Activated B cell treated with CpG ODN at 0.5 μM for 24 hours (primary cell): ENCODE measurements at regions not wholly inside any gene's neighbourhood (a gene's known extent, or its start where the extent isn't known, plus 50 kb on each side); places are given as distances from the start of the nearest gene placed in this dataset.
A peak's percentile ranks its signal among the peaks of the same experiment; 100 is the strongest.

Source experiments
- ATAC-seq: fragments of 200-7000 bp; cut with Tn5 transposase; one replicate; pipeline ENCODE4 v1.10.0; 2021; ENCODE audit warnings: low read depth, mild to moderate bottlenecking, moderate library complexity
- CTCF ChIA-PET: fragments of 350-600 bp; sonication (Branson Sonifier 250); formaldehyde crosslinking; loops from one replicate; lab custom pipeline; 2021; ENCODE audit warnings: antibody characterized with exemption; lab: Charles Lee
- POLR2A ChIA-PET: fragments of 350-600 bp; sonication (Branson Sonifier 250); formaldehyde crosslinking; loops from one replicate; lab custom pipeline; 2021; ENCODE audit warnings: antibody characterized with exemption; lab: Charles Lee
- DNase-seq: peaks from one replicate; pipeline ENCODE4 v3.0.0; 2022
- H3K27ac Mint-ChIP-seq: one replicate; pipeline ENCODE4 v1.8.0; 2020; ENCODE audit warnings: mixed read lengths
- H3K27me3 Mint-ChIP-seq: one replicate; pipeline ENCODE4 v1.8.0; 2021; ENCODE audit warnings: mixed read lengths
- H3K36me3 Mint-ChIP-seq: one replicate; pipeline ENCODE4 v1.8.0; 2021; ENCODE audit warnings: low read depth, mixed read lengths
- H3K4me1 Mint-ChIP-seq: one replicate; pipeline ENCODE4 v1.8.0; 2021; ENCODE audit warnings: mixed read lengths
- H3K4me3 Mint-ChIP-seq: one replicate; pipeline ENCODE4 v1.8.0; 2020; ENCODE audit warnings: mild to moderate bottlenecking, mixed read lengths
- H3K9me3 Mint-ChIP-seq: one replicate; pipeline ENCODE4 v1.8.0; 2020; ENCODE audit warnings: mixed read lengths
- intact Hi-C: fragments of 100-400 bp; cut with micrococcal nuclease; formaldehyde crosslinking; loops from one replicate; pipeline ENCODE4 v1.15.1; 2024
- TF ChIP-seq, protein P1 (sequence below): fragments of 200-600 bp; IDR thresholded peaks from one replicate; pipeline ENCODE4 v1.8.0; 2022; ENCODE audit warnings: antibody characterized with exemption, mild to moderate bottlenecking

DNA sequence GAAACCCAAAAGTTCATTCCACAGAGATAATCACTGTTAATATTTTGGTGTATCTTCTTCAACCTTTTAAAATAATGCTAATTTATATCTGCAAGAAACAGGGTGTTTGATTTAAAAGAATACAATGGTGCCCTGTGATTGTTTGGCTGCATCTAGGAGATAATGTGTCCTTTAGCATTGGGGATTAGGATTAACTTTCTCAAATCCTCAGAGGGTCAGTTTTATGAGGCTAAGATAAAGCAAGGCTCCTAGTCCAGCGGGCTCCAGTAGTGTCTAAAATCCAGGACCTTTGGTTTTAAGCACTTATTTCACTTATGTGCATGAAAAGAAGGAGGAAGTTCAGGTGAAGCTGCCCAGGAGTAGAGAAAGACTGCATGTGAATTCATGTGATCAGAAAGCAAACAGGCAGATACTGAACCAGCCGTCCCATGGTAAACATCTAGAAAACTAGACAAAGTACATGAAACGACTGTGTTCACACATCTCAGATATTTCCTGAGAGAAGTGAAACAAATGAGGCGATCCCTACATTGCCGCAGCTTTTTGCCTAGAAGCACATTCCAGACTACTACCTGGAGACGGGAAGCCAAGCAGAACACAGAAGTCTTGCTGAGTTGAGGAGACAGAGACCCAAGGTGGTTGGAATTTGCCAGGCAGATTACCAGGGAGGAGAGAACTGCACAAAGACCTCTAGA is 129.1 kb upstream of the MAX start:
- ATAC-seq (no peak), DNase-seq (no peak)
- Mint-ChIP-seq H3K27ac (peak overlapping the region; percentile 76), H3K4me1 (peaks cover 50% of the 10 kb centered on the region), H3K27me3 (no peaks in the 10 kb centered on the region), H3K36me3 (peaks cover 4% of the 10 kb centered on the region), H3K4me3 (peak overlapping the region; percentile 35), H3K9me3 (no peaks in the 10 kb centered on the region)
- intact Hi-C loops = no loop called here
- ChIA-PET CTCF (interaction anchor here (0.9 to 7.9 kb wide), 3 partner anchors 10 to 593 kb away, joined by 3 to 46 read pairs (median 5); partner anchors contain the start of gene FUT8), POLR2A (interaction anchor here (0.7 to 7.3 kb wide), 10 partner anchors 24 to 181 kb away, joined by 3 to 95 read pairs (median 4); partner anchors contain the start of gene FUT8)
- TF ChIP-seq, protein P1, sequence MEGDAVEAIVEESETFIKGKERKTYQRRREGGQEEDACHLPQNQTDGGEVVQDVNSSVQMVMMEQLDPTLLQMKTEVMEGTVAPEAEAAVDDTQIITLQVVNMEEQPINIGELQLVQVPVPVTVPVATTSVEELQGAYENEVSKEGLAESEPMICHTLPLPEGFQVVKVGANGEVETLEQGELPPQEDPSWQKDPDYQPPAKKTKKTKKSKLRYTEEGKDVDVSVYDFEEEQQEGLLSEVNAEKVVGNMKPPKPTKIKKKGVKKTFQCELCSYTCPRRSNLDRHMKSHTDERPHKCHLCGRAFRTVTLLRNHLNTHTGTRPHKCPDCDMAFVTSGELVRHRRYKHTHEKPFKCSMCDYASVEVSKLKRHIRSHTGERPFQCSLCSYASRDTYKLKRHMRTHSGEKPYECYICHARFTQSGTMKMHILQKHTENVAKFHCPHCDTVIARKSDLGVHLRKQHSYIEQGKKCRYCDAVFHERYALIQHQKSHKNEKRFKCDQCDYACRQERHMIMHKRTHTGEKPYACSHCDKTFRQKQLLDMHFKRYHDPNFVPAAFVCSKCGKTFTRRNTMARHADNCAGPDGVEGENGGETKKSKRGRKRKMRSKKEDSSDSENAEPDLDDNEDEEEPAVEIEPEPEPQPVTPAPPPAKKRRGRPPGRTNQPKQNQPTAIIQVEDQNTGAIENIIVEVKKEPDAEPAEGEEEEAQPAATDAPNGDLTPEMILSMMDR = no peak

DNA sequence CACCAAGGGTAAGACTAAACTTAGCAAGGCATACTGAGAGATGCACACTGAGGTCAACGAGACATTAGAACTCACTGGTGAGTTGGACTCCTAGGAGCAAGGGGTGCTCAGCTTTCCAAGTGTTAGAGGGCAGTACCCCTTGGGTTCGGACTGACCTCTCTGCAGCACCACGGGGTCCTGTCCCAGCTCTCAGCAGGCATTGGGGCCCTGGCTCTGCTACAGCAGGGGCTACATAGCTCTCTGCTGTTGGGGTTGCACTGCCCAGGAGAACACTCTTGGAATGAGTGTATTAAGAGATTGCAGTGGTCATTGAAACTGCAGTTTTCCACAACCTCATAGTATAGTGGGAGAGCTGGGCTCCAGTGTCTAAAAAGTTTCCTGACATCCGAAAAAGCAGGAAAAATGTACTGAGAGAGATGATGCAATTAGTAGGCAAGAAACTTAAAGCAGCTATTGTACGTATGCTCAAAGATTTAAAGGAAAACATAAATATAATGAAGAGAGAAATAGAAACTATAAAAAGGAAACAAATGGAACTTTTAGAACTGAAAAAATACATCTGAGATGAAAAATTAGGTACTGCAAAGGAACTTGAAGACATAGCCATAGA is 132.5 kb upstream of the MAX start:
- H3K36me3 Mint-ChIP-seq = peaks cover 4% of the 10 kb centered on the region
- TF ChIP-seq, protein P1 = no peak
- intact Hi-C loops = no loop called here
- no peak overlapping the region for H3K27ac Mint-ChIP-seq
- DNase-seq (no peak), ATAC-seq (no peak)
- no peaks in the 10 kb centered on the region for H3K9me3 Mint-ChIP-seq
- ChIA-PET POLR2A (interaction anchor here (1.0 kb wide), 1 partner anchor 28 kb away, joined by 4 read pairs; no protein-coding TSS in a partner anchor), CTCF (no interaction called here)
- H3K4me3 Mint-ChIP-seq = no peak overlapping the region
- peaks cover 18% of the 10 kb centered on the region for H3K4me1 Mint-ChIP-seq
- H3K27me3 Mint-ChIP-seq = no peaks in the 10 kb centered on the region

DNA sequence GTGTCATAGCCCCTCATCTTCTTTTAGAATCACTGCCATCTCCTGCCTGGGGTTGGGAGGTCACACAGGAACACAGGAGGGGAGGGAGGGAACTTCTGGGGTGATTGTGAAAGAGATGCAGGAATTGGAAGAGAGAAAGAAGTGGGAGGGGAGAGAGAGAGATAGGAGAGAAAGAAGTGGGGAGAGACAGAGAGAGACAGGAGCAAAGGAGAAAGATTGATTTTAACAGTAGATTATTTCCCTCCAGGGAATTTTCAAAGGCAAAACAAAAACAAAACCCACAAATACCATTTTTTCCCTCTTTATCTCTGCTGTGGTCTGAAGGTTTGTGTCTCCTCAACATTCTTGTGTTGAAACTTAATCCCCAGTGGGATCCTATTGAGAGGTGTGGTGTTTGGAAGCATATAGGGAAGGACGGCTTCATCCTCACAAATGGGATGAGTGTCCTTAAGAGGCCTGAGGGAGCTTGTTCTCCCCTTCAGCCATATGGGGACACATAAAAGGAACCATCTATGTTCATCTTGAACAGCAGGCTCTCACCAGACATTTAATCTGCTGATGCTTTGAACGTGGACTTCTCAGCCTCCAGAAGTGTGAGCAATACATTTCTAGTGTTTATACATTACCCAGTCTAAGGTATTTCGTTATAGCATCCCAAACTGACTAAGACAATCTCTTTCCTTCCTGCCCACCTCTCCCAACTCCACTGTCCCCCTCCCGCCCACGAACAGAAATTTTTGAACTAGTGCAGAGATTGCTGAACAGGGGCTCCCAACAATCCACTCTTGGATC is 134.9 kb upstream of the MAX start:
- DNase-seq = no peak
- Mint-ChIP-seq H3K27ac (no peak overlapping the region), H3K27me3 (no peaks in the 10 kb centered on the region), H3K9me3 (no peaks in the 10 kb centered on the region), H3K4me1 (peaks cover 8% of the 10 kb centered on the region), H3K36me3 (peaks cover 6% of the 10 kb centered on the region), H3K4me3 (no peak overlapping the region)
- ChIA-PET POLR2A (interaction anchor here (1.0 kb wide), 1 partner anchor 169 kb away, joined by 3 read pairs; no protein-coding TSS in a partner anchor), CTCF (interaction anchor here (1.0 kb wide), 1 partner anchor 45 kb away, joined by 3 read pairs; no protein-coding TSS in a partner anchor)
- TF ChIP-seq, protein P1 = no peak
- intact Hi-C loops = no loop called here
- ATAC-seq = no peak

DNA sequence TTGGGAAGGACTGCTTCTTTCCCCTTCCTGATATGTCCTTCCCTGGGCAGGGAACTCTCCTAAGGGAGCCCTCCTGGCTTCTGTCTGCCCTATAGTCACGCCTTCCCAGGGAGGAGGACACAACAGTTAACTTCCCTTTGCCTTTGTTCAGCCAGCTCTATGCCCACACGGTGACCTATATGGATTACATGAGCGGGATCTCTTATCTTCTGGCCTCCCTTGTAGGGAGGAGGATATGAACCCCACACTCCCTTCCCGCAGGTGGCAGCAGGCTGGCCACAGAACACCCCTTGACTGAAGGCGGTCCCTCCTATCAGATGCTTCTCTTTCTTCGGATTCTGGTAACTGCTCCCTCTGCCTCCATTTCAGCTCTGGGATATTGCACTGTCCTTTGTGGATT is 135.6 kb upstream of the MAX start:
- POLR2A ChIA-PET = interaction anchor here (0.5 to 1.0 kb wide), 2 partner anchors 130 to 169 kb away, joined by 3 to 5 read pairs; no protein-coding TSS in a partner anchor
- no peak for ATAC-seq

More for the DNA sequence above, 135.6 kb upstream of the MAX start:
- H3K27ac Mint-ChIP-seq = no peak overlapping the region
- CTCF ChIA-PET = interaction anchor here (1.0 kb wide), 1 partner anchor 44 kb away, joined by 3 read pairs; no protein-coding TSS in a partner anchor
- TF ChIP-seq, protein P1 = no peak
- DNase-seq = no peak
- no peaks in the 10 kb centered on the region for H3K9me3 Mint-ChIP-seq
- H3K4me3 Mint-ChIP-seq = no peak overlapping the region
- H3K4me1 Mint-ChIP-seq = peaks cover 8% of the 10 kb centered on the region
- peaks cover 6% of the 10 kb centered on the region for H3K36me3 Mint-ChIP-seq
- H3K27me3 Mint-ChIP-seq = no peaks in the 10 kb centered on the region
- intact Hi-C loops = no loop called here
